ENCODE measurements at regions not wholly inside any gene's neighbourhood (a gene's known extent, or its start where the extent isn't known, plus 50 kb on each side); places are given as distances from the start of the nearest gene placed in this dataset.
"Not testable (repeated sequence)": the region's sequence is repeated elsewhere in the genome, so short reads cannot be mapped to it uniquely, and the experiment has no call there.

DNA sequence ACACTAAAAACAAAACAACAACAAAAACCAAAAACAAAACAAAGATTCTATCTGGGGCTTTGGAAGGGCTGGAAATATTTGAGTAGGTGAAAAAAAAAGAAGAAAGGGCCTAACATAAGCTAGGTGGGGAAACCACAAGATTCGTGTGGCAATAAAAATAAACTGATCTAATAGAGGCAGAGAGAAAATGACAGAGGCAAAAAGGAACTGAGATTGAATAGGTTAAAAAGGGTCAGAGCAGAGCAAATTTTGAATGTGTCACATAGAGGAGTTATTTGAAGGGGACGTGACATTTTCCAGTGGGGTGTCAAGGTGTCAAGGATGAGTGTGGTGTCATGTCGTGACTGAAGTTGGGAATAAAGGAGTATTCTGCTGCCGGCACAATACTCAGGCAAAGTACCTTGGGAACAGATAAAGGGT, 65.2 kb upstream of the RALGPS2 start:
- DNase-seq (ENCODE audit: low spot score in 2 of 2) = no peak
- H3K4me3 ChIP-seq = no peak overlapping the region
- in situ Hi-C loops (cut with MboI; ENCODE audit: low sequenced_read_pairs) = no loop called here

DNA sequence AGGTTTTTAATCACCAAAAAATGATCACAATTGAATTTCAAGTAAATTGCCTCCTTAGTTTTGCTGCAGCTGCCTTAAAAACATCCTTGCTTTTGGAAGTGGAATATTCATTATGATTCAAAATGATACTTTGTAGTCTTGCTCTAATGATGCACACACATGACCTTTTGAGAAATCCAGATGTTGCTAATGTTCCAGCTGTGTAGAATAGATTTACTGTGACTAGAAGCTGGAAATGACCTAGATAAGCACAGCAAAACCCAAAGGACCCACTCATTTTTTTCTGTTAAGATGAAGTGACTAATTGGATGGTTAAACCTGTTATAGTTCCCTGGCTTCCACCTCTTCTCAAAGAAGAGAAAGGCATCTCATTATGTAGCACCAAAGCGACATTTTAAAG, 64.6 kb upstream of the RALGPS2 start:
- Histone ChIP-seq H3K27me3 (ENCODE audit: low read depth) (no peaks in the 10 kb centered on the region; the same call in 1 of the 2 replicates), H3K9me3 (no peaks in the 10 kb centered on the region), H3K4me1 (no peaks in the 10 kb centered on the region), H3K36me3 (replicated peaks) (no peaks in the 10 kb centered on the region), H3K4me3 (no peak overlapping the region)
- in situ Hi-C loops (cut with MboI; ENCODE audit: low sequenced_read_pairs) = no loop called here
- no peak for DNase-seq (ENCODE audit: low spot score in 2 of 2)

More for the DNA sequence above, 65.2 kb upstream of the RALGPS2 start:
- Histone ChIP-seq H3K4me1 (no peaks in the 10 kb centered on the region), H3K9me3 (no peaks in the 10 kb centered on the region), H3K36me3 (replicated peaks) (no peaks in the 10 kb centered on the region), H3K27me3 (ENCODE audit: low read depth) (no peaks in the 10 kb centered on the region; the same call in 1 of the 2 replicates)

DNA sequence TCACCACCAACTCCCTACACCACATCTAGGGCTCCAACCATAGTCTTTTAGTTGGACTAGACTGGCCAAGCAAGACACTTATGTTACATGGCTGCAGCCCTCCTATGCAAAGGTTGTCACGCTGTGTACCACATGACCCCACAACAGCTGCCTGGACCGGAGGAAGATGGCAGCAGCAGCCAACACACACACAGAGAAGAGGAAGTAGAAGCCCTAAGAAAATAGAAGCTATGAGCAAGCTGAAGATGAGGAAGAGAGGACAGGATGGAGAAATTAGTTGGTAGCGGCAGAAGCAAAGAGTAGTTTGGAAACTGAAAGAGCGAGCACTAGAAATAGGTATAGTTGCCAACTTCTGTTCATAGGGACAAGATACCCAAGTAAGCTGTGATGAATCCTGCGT, 60.8 kb upstream of the RALGPS2 start:
- in situ Hi-C loops (cut with MboI; ENCODE audit: low sequenced_read_pairs) = no loop called here
- H3K36me3 ChIP-seq (replicated peaks) = no peaks in the 10 kb centered on the region
- DNase-seq (ENCODE audit: low spot score in 2 of 2) = no peak
- H3K27me3 ChIP-seq (ENCODE audit: low read depth) = peaks cover 5% of the 10 kb centered on the region
- H3K4me3 ChIP-seq = no peak overlapping the region
- H3K9me3 ChIP-seq = no peaks in the 10 kb centered on the region
- no peaks in the 10 kb centered on the region for H3K4me1 ChIP-seq

DNA sequence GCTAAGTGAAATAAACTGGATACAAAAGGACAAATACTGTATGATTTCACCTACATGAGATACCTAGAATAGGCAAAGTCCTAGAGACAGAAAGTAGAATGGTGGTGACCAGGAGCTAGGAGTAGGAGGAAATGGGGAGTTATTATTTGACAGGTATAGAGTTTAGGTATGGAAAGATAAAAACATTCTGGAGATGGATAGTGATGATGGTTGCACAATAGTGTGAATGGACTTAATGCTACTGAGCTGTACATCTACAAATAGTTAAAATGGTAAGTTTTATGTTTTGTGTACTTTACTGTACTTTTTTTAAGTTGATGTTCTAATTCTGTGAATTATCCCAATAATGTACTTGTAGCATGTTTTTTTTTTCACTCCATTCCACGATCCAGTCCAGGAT, 59.5 kb upstream of the RALGPS2 start:
- no peaks in the 10 kb centered on the region for H3K36me3 ChIP-seq (replicated peaks)
- H3K9me3 ChIP-seq = no peaks in the 10 kb centered on the region
- no peak for DNase-seq (ENCODE audit: low spot score in 2 of 2)
- no peaks in the 10 kb centered on the region for H3K4me1 ChIP-seq
- no peak overlapping the region for H3K4me3 ChIP-seq
- H3K27me3 ChIP-seq (ENCODE audit: low read depth) = peaks cover 5% of the 10 kb centered on the region
- in situ Hi-C loops (cut with MboI; ENCODE audit: low sequenced_read_pairs) = no loop called here

DNA sequence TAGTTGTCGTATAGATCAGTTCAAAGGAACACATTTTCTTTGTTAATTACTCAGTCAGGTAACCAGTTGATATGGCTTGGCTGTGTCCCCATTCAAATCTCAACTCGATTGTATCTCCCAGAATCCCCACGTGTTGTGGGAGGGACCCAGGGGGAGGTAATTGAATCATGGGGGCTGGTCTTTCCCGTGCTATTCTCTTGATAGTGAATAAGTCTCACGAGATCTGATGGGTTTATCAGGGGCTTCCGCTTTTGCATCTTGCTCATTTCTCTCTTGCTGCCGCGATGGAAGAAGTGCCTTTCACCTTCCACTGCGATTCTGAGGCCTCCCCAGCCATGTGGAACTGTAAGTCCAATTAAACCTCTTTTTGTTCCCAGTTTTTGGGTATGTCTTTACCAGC, 58.2 kb upstream of the RALGPS2 start:
- H3K9me3 ChIP-seq; H3K4me3 ChIP-seq; H3K36me3 ChIP-seq (replicated peaks); in situ Hi-C loops (cut with MboI; ENCODE audit: low sequenced_read_pairs); H3K27me3 ChIP-seq (ENCODE audit: low read depth); H3K4me1 ChIP-seq; DNase-seq (ENCODE audit: low spot score in 2 of 2): not testable (repeated sequence)

DNA sequence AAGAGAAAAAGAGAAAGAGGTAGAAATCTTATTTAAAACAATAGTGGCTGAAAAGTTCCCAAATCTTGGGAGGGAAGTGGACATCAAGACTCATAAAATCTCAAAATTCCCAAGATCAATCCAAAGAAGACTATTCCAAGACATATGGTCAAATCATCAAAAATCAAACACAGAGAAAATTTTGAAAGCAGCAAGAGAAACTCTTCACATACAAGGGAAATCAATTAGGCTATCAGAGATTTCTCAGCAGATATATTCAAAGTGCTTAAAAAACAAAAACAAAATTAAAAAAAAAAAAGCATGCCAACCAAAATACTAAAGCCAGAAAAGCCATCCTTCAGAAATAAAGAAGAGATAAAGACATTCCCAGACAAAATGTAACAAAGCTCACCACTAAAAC, 52.6 kb upstream of the RALGPS2 start:
- no peaks in the 10 kb centered on the region for H3K4me1 ChIP-seq
- no peaks in the 10 kb centered on the region for H3K9me3 ChIP-seq
- no peaks in the 10 kb centered on the region for H3K36me3 ChIP-seq (replicated peaks)
- DNase-seq (ENCODE audit: low spot score in 2 of 2) = no peak
- H3K27me3 ChIP-seq (ENCODE audit: low read depth) = no peaks in the 10 kb centered on the region
- H3K4me3 ChIP-seq = no peak overlapping the region
- in situ Hi-C loops (cut with MboI; ENCODE audit: low sequenced_read_pairs) = no loop called here

DNA sequence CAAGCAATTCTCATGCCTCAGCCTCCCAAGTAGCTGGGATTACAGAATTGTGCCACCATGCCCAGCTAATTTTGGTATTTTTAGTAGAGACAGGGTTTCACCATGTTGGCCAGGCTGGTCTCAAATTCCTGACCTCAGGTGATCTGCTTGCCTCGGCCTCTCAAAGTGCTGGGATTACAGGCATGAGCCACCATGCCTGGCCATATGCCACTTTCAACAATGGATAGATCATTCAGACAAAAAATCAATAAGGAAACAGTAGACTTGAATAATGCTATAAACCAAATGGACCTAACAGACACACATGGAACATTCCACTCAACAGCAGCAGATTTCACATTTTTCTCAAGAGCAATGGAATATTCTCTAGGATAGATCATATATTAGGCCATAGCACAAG, 50.5 kb upstream of the RALGPS2 start:
- H3K36me3 ChIP-seq (replicated peaks); in situ Hi-C loops (cut with MboI; ENCODE audit: low sequenced_read_pairs); H3K9me3 ChIP-seq; H3K4me3 ChIP-seq; H3K27me3 ChIP-seq (ENCODE audit: low read depth); DNase-seq (ENCODE audit: low spot score in 2 of 2); H3K4me1 ChIP-seq: not testable (repeated sequence)

Measured in HAP-1 (cell line).